Stimulated activated CD8-positive, alpha-beta memory T cell treated with anti-CD3 and anti-CD28 coated beads, Interleukin-2, amount 100 ng/mL, for 48 hours (primary cell): ENCODE measurements at regions not wholly inside any gene's neighbourhood (a gene's known extent, or its start where the extent isn't known, plus 50 kb on each side); places are given as distances from the start of the nearest gene placed in this dataset.
"Not testable (repeated sequence)": the region's sequence is repeated elsewhere in the genome, so short reads cannot be mapped to it uniquely, and the experiment has no call there.

Source experiments
- DNase-seq, 2 donors: peaks; one replicate each; pipeline ENCODE4 v3.0.0-alpha.2; 2020; ENCODE audit warnings: low read depth in 2 of 2

DNA sequence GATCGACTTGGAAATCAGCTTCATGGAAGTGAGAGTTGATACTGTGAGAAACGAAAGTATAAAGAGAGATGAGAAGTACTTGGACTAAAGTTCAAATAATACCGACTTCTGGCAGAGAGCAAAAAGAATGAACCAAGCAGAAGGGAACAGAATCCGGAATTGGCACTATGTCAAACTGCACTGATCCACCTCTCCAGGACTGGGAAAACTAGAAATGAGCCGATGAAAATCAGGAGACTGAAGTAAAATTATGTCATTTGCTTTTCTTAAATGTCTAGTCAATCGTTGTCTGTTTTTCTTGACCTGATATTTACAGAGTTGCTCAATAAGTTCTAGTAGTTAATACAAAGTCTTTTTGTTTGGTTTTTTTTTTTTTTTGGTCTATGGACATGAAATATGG is 163.0 kb upstream of the FOXG1 start:
- no peak for DNase-seq

DNA sequence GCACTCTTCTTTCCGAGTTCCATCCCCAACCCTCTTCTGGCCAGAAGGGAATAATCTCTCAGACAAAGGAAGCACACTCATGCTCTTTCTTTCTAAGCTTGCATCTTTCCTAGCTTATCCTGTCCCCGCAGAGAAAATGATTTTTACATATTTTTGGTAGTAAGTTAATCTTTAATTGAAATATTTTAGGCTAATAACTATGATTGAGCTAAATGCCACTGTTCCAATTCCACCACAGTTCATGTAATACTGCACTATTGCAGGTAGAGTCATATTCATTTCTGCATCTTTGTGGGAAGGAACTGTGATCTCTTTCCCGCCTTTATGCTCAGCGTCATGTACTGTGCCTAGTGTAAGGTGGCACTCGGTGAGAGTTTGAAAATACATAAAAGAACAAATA is 158.9 kb upstream of the FOXG1 start:
- no peak for DNase-seq

GRCh38 chr14:28608443-28608842 is 158.1 kb upstream of the FOXG1 start:
- DNase-seq = no peak

GRCh38 chr14:28608851-28609828 is 157.4 kb upstream of the FOXG1 start:
- peak; percentile 2 to 19 for DNase-seq

DNA sequence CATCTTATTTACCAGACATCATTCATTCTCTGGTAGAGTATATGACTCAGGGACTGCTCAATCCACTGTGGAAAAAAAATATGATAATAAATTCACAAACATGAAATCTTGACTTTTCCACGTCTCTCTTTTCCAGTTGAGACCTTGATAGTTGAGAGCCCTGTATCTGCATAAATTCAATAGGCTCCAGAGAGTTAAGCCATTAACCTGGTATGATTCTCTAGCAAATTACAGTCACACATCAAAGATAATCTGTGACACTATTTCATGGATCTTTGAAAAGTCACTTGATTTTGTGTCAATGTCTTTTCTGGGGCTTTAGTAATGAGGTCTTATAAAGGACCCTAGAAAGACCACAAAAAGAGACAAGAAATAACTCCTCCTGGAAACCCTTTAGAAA is 154.2 kb upstream of the FOXG1 start:
- DNase-seq = no peak

DNA sequence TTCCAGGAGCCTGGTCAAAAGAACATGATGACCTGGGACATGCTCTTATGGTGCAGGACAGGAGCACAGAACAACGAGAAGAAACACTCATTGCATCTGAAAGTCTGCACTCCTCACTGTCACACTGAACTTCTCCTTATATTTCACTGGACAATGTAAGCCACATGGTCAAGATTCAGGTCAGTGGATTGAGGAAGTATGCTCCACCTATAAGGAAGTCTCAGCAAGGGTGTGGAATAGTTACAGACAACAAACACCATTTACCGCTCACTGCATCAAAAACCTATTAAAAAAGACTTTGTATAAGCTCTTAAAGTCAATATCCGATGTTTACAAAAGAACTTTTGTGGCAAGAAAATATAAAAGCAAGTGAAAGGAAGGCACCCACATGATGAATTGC is 153.1 kb upstream of the FOXG1 start:
- no peak for DNase-seq

GRCh38 chr14:28626780-28627179 is 139.8 kb upstream of the FOXG1 start:
- no peak for DNase-seq

- DNase-seq = no peak
Measured at GRCh38 chr14:28629328-28630004, 137.1 kb upstream of the FOXG1 start.

DNA sequence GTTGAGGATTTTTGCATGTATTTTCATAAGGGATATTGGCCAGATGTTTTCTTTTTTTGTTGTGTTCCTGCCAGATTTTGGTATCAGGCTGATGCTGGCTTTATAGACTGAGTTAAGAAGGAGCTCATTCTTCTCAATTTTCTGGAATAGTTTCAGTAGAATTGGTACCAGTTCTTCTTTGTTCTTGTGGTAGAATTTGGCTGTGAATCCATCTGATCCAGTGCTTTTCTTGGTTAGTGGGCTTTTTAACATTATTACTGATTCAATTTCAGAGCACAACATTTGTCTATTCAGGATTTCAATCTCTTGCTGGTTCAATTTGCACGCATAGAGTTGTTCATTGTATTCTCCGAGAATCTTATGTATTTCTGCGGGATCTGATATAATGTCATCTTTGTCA is 136.5 kb upstream of the FOXG1 start:
- DNase-seq = no peak

DNA sequence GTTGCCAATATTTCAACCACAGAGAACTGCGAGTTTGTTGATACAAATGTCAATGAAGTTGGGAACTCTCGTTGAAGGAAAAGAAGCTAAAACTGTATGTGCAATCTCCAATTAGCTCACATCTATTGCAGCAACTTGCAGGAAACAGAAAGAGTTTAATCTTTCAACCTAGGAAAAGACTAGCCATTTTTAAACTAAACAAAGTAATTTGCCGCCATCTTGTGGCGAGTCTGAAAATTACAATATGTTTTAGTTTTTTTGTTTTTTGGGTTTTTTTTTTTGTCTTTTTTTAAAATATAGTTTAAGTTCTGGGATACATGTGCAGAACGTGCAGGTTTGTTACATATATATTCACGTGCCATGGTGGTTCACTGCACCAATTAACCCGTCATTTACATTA is 131.2 kb upstream of the FOXG1 start:
- DNase-seq = no peak

- DNase-seq = not testable (repeated sequence)
Measured at GRCh38 chr14:28635816-28636215, 130.8 kb upstream of the FOXG1 start.

- not testable (repeated sequence) for DNase-seq
Measured at GRCh38 chr14:28641189-28641588, 125.4 kb upstream of the FOXG1 start.

- DNase-seq = no peak
Measured at GRCh38 chr14:28651148-28651547, 115.4 kb upstream of the FOXG1 start.

DNA sequence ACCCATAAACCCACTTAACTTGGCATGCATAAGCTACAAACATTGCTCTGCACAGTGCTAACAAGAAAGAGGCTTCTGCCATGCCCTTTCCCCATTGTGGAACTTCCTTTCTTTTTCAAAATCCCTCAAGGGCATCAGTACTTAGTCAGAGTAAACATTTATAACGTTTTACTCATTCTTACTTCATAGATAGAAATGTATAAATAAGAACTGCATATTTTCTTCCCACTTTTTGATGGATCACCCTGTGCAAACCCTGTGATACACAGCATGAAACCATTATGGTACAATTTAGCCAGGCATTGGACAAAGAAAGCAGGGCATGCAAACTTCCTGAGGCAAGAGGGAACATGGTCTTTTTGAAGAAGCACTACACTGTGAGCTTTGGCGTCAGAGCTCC is 113.8 kb upstream of the FOXG1 start:
- no peak for DNase-seq

- DNase-seq = no peak
Measured at GRCh38 chr14:28653521-28653920, 113.1 kb upstream of the FOXG1 start.

GRCh38 chr14:28656704-28657255 is 109.8 kb upstream of the FOXG1 start:
- no peak for DNase-seq

DNA sequence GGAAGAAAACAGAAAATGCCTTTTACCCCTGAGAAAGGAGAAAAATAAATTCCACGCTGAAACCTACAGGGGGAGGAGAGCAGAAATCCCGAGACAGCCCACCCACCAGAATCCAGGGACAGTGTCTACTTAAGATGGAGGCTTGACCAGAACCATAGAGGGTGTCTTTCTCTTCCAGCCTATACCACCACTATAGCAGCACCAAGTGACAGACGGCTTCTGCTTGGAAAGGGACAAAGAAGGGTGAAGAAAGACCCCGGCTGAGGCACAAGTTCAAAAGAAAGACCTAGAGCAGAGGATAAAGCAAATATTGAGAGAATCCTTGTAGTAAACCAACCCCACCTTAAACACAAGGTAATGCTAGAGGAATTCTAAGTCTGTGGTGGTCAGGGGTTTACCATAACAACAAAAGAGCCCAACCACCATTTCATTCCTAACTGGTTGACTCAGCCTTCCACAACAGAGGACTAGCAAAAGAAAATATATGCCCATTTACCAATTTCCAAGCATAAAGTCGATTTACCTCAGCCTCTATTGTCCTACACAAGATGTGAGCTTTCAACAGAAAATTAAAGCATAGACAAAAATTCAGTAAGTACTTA is 105.3 kb upstream of the FOXG1 start:
- DNase-seq = no peak

DNA sequence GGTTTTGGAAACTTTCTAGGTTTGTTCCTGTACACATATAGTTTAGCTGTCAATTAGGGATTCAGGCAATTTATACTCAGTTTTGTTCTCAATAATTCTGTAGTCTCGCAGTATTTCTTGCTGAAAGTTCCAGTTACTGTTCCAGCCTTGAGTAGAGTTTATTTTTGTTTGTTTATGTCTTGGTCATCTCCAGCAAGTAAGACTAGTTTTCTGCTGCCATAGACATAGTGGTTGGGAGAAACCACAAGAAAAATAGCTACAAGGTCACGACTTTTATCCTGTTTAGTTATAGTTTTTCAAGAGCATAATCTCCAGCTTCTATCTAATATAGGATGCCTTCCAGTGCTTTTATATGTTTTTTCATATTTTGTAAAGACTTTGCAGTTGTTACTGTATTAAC is 99.6 kb upstream of the FOXG1 start:
- DNase-seq = no peak

DNA sequence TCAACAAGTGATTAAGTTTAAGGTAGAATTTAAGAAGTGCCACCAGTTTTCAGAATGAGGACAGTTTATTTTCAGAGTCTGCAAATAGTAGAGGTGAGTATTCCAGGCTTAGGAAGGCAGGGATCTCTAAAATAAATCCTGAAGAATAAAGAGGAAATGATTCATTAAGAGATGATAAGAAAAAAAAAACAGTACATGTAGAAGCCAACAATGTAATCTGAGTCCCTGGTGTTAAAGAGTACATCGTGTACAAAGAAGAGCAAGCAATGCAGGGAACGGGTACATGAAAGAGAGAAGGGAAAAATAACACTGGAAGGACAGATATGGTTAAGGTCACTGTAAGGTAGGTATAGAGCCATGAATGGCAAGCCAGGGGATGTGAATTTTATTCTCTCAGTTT is 95.2 kb upstream of the FOXG1 start:
- no peak for DNase-seq

DNA sequence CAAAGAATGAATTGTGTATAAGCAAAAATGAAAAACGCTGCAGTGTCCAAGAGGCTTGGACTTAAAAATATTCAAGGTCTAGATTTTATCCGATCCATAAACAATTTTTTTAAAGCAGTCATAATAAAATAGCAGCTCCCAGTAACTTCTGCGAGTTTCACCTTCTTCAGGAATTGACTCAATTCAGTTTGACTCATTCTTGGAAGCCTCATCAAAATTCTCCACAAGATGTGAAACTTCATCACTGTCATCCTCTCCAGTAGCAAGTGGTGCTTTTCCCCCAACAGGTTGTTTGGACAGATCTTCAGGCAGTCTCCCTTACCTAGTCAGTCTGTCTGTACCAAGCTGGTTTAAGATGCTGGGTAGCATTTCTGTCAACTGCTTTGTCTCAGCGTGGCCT is 93.5 kb upstream of the FOXG1 start:
- DNase-seq = no peak

DNA sequence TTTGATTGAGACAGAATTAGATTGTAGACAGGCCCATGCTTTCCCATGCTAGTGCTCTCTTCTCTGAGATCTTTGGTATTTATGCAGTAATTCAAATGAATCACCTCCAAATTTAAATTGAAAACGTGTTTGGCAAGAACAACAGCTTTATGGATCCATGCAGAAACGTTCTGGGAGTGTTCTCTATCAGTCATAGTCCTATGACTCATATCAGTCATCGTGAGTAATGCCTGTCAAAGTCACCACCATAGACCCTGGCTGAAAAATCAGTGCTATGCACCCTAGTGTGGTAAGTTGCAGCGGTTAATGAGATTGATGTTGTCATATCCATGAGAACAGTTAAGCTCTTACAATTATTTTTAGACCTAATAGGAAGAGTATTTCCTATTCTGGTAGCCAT is 90.1 kb upstream of the FOXG1 start:
- no peak for DNase-seq

GRCh38 chr14:28677381-28677780 is 89.2 kb upstream of the FOXG1 start:
- DNase-seq = no peak
